Erythroblast (primary cell): ENCODE measurements at regions not wholly inside any gene's neighbourhood (a gene's known extent, or its start where the extent isn't known, plus 50 kb on each side); places are given as distances from the start of the nearest gene placed in this dataset.

Experiments used
- DNase-seq, 2 experiments: peaks; one replicate each; lab custom pipeline; 2025; lab: John Stamatoyannopoulos, UW
- GATA1 ChIP-seq: IDR thresholded peaks from 2 replicates; pipeline ENCODE4 v1.6.1; 2011; ENCODE audit warnings: low read depth, mild to moderate bottlenecking, control low read depth, low read length, moderate library complexity
- POLR2A ChIP-seq: IDR thresholded peaks from 2 replicates; pipeline ENCODE4 v1.6.1; 2011; ENCODE audit warnings: mild to moderate bottlenecking, low read length

GRCh38 chr1:14479865-14480264, 118.6 kb upstream of the KAZN start:
- TF ChIP-seq POLR2A (no peak), GATA1 (no peak)
- DNase-seq, result no peak

- no peak for TF ChIP-seq POLR2A
- no peak for DNase-seq
These were observed 115.6 kb upstream of the KAZN start for GRCh38 chr1:14482784-14483450.

GRCh38 chr1:14485285-14485684, 113.2 kb upstream of the KAZN start:
- TF ChIP-seq POLR2A, result no peak
- TF ChIP-seq GATA1, result no peak
- no peak for DNase-seq

- no peak for DNase-seq
- TF ChIP-seq POLR2A (no peak), GATA1 (no peak)
These were observed 111.9 kb upstream of the KAZN start for GRCh38 chr1:14486401-14487201.

GRCh38 chr1:14487671-14488070, 110.8 kb upstream of the KAZN start:
- no peak for DNase-seq
- TF ChIP-seq POLR2A, result no peak
- no peak for TF ChIP-seq GATA1

GRCh38 chr1:14494911-14495310, 103.6 kb upstream of the KAZN start:
- no peak for TF ChIP-seq GATA1
- TF ChIP-seq POLR2A, result no peak
- DNase-seq, result no peak

- no peak for TF ChIP-seq POLR2A
- TF ChIP-seq GATA1, result no peak
These were observed 103.1 kb upstream of the KAZN start for GRCh38 chr1:14495381-14495780.

GRCh38 chr1:14495996-14496395, 102.5 kb upstream of the KAZN start:
- TF ChIP-seq GATA1 (no peak), POLR2A (no peak)
- DNase-seq, result no peak

More at GRCh38 chr1:14495381-14495780, 103.1 kb upstream of the KAZN start:
- DNase-seq, result no peak

GRCh38 chr1:14498839-14499238, 99.6 kb upstream of the KAZN start:
- no peak for DNase-seq
- no peak for TF ChIP-seq POLR2A
- TF ChIP-seq GATA1, result no peak

- DNase-seq, result no peak
- no peak for TF ChIP-seq POLR2A
- no peak for TF ChIP-seq GATA1
These were observed 99.0 kb upstream of the KAZN start for GRCh38 chr1:14499312-14500040.

- DNase-seq, result no peak
- TF ChIP-seq POLR2A (no peak), GATA1 (no peak)
These were observed 98.4 kb upstream of the KAZN start for GRCh38 chr1:14500041-14500440.

GRCh38 chr1:14500912-14501311, 97.6 kb upstream of the KAZN start:
- no peak for DNase-seq
- TF ChIP-seq POLR2A, result no peak
- TF ChIP-seq GATA1, result no peak

- TF ChIP-seq POLR2A, result no peak
- no peak for TF ChIP-seq GATA1
- DNase-seq, result no peak
These were observed 94.0 kb upstream of the KAZN start for GRCh38 chr1:14504517-14504916.
